ENCODE measurements at regions not wholly inside any gene's neighbourhood (a gene's known extent, or its start where the extent isn't known, plus 50 kb on each side); places are given as distances from the start of the nearest gene placed in this dataset.

DNA sequence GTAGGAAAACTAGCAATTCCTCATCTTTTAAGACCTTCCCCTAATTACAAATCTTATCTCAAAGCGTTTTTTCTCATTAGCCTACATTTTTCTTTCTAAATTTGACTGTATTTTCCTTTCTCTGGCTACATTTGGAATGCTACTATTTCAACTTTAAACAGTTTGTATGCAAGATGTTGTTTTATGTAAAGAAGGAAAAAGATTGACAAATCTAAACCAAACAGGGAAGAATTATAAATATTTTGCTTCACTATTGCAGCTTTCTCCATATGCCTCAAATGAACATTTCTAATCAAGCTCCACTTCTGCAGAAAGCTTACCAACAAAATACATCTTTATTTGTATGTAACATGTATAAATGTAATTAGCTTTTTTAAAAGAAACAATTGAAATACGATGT is 156.2 kb downstream of the MZT1 start:
- TF ChIP-seq, protein P1, sequence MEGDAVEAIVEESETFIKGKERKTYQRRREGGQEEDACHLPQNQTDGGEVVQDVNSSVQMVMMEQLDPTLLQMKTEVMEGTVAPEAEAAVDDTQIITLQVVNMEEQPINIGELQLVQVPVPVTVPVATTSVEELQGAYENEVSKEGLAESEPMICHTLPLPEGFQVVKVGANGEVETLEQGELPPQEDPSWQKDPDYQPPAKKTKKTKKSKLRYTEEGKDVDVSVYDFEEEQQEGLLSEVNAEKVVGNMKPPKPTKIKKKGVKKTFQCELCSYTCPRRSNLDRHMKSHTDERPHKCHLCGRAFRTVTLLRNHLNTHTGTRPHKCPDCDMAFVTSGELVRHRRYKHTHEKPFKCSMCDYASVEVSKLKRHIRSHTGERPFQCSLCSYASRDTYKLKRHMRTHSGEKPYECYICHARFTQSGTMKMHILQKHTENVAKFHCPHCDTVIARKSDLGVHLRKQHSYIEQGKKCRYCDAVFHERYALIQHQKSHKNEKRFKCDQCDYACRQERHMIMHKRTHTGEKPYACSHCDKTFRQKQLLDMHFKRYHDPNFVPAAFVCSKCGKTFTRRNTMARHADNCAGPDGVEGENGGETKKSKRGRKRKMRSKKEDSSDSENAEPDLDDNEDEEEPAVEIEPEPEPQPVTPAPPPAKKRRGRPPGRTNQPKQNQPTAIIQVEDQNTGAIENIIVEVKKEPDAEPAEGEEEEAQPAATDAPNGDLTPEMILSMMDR (IDR thresholded peaks at IDR 0.05; ENCODE audit: borderline replicate concordance, extremely low read depth, low read length, poor library complexity, severe bottlenecking), result no peak
- no peak for TF ChIP-seq EZH2 (IDR thresholded peaks at IDR 0.05; ENCODE audit: borderline replicate concordance, low read depth, low read length, severe bottlenecking)

All from DND-41 (cell line).